MG63 (cell line): ENCODE measurements at regions not wholly inside any gene's neighbourhood (a gene's known extent, or its start where the extent isn't known, plus 50 kb on each side); places are given as distances from the start of the nearest gene placed in this dataset.

Experiments
- DNase-seq: peaks from one replicate; pipeline ENCODE4 v3.0.0-alpha.2; 2020
- H3K27me3 ChIP-seq: fragments of 250-450 bp; sonication (Bioruptor Pico); 2 replicates; pipeline ENCODE4 v1.5.1; 2020; ENCODE audit warnings: mild to moderate bottlenecking, moderate library complexity
- H3K36me3 ChIP-seq: fragments of 250-450 bp; sonication (Bioruptor Pico); 2 replicates; pipeline ENCODE4 v1.5.1; 2020; ENCODE audit warnings: mild to moderate bottlenecking, moderate library complexity
- H3K4me3 ChIP-seq: fragments of 250-450 bp; sonication (Bioruptor Pico); 2 replicates; pipeline ENCODE4 v1.5.1; 2020; ENCODE audit warnings: mild to moderate bottlenecking, moderate library complexity
- H3K9me3 ChIP-seq: fragments of 250-450 bp; sonication (Bioruptor Pico); 2 replicates; pipeline ENCODE4 v1.5.1; 2020; ENCODE audit warnings: mild to moderate bottlenecking, moderate library complexity

DNA sequence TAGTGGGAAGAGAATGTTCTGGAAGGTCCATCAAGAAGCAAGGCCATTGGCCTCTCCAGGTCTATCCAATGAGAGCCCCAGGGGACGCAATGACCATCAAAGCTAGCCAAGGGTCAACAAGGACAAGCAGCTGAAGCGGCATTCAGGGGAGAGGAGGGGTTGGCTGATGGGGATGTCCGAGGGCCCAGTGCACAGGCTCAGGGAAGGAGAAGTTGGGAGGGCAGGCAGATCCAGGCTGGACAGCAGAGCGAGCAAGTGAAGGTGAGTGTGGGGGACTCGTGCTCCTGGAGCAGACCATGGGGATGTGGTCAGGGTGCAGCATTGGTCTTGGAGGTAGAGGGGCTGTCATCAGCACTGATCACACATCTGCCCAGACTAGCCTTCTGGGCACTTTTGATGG lies 275.4 kb upstream of the TCERG1L start:
- DNase-seq: no peak
- no peaks in the 10 kb centered on the region for H3K9me3 ChIP-seq
- H3K27me3 ChIP-seq: no peaks in the 10 kb centered on the region; the same call in 1 of the 2 replicates
- no peaks in the 10 kb centered on the region for H3K36me3 ChIP-seq
- no peak overlapping the region for H3K4me3 ChIP-seq

DNA sequence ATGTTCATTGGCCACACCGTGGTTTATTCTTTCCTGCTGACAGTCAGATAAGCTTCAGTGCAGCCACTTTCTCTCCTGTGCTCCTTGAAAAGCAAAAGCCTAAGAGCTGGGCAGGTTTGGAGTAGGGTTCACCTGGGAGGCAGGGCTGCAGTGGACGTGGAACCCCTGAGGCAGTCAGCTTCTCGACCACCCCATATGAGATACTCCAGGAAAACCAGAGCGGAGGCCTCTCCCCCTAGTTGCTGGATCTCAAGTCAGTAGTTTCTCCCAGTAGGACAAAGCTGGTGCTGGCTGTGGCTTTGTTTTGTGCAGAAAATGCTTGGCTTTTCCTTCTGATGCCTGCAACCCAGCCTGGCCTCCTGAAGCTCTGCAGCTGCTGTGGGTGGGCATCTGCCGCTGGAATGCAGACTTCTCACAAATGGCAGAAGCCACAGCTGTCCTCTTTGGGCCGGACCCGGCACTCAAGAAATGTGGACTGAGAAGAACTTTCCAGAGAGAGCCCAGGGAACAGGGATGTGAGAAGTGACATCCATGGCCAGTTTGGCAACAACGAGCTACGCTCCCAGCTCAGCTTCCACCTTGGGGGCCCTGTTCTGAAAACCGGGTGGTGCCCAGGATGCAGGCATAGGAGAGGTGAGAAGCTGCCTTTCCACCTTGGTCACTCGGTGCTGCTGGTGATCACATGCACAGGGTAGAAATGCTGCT lies 276.6 kb upstream of the TCERG1L start:
- H3K9me3 ChIP-seq: no peaks in the 10 kb centered on the region
- no peak overlapping the region for H3K4me3 ChIP-seq
- no peak for DNase-seq
- no peaks in the 10 kb centered on the region for H3K27me3 ChIP-seq
- no peaks in the 10 kb centered on the region for H3K36me3 ChIP-seq

DNA sequence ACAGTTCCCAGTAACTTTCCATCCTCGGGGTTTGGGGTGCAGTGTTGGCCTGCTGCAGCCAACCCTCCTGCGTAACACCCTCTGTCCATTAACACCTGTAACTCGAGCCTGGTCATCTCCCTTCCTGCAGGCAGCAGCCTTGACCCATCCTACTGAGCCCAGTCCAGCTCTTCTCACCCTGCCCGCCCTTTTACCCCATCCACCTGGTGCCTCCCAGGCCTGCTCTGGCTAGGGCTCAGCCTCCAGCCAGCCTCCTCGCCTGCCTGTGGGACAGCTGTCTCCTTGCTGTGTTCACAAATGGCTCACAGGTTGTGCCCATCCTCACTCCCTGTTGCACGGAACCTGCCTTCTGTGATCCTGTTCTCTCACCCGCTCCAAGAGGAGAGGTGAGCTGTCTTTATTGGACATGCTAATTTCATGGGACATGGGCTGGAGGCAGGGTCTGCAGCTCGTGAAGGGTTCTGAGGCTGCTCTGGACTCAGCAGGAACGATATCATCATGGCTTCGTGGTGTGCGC lies 277.2 kb upstream of the TCERG1L start:
- Histone ChIP-seq H3K9me3 (no peaks in the 10 kb centered on the region), H3K27me3 (no peaks in the 10 kb centered on the region), H3K36me3 (no peaks in the 10 kb centered on the region), H3K4me3 (no peak overlapping the region)
- DNase-seq: no peak

DNA sequence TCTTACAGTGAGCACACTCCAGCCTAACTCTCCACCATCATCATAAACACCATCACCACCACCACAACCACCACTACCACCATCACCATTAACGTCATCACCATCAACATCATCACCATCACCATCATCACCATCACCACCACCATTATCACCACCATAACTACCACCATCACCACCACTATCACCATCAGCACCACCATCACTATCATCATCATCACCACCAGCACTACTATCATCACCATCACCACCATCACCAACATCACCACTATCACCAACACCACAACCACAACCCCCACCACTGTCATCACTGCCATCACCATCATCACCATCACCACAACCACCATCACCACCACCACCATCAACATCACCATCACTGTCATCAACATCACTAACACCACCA lies 279.0 kb upstream of the TCERG1L start:
- no peaks in the 10 kb centered on the region for H3K27me3 ChIP-seq
- DNase-seq: no peak
- H3K4me3 ChIP-seq: no peak overlapping the region
- H3K9me3 ChIP-seq: no peaks in the 10 kb centered on the region
- H3K36me3 ChIP-seq: no peaks in the 10 kb centered on the region

DNA sequence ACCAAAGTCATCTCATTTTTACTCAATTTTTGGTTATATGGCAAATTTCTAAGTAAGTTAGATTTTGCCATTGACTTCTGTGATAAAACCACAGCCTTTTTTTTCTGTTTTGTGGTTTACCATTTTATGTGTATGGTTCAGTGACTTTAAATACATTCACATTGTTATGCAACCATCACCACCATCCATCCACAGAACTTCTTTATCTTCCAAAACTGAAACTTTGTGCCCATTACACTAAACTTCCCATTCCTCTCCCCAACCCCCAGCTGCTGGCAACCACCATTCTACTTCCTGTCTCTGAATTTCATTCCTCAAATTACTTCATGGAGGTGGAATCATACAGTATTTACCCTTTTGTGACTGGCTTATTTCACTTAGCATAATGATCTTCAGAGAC lies 280.4 kb upstream of the TCERG1L start:
- no peak for DNase-seq
- Histone ChIP-seq H3K4me3 (no peak overlapping the region), H3K9me3 (no peaks in the 10 kb centered on the region), H3K36me3 (no peaks in the 10 kb centered on the region), H3K27me3 (no peaks in the 10 kb centered on the region)

DNA sequence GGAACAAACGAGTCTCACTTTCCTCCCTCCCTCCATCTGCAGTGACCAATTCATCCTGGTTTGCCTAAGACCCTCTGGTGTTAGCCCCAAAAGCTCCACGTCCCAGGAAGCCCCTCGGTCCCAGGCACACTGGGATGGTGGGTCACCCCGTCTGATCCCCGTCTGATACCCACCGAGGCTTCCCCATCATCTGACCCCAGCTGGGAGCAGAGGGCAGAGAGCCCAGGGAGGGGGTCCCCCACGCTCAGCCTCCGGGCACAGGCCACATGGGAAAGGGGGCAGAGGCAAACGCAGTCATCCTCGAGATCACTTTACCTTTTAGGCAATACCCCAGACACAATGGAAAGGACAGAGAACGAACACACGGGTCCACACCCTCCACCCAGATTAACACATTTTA lies 291.6 kb upstream of the PPP2R2D start:
- no peak for DNase-seq
- no peaks in the 10 kb centered on the region for H3K9me3 ChIP-seq
- no peak overlapping the region for H3K4me3 ChIP-seq
- H3K27me3 ChIP-seq: 0 out of 2 replicates have a peak, but pooled peaks cover 3% of the 10 kb centered on the region
- H3K36me3 ChIP-seq: no peaks in the 10 kb centered on the region

DNA sequence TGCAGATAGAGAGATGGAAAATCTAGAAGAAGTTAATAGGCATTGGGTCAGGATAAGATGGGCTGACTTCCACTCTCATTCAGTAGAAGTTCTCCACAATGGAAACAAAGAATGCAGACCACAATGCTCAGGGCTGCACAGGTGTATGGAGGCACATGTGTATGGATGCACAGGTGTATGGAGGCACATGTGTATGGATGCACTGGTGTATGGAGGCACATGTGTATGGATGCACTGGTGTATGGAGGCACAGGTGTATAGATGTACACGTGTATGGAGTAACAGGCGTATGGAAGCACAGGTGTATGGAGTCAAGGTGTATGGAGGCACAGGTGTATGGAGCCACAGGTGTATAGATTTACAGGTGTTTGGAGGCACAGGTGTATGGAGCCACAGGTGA lies 285.7 kb upstream of the PPP2R2D start:
- H3K9me3 ChIP-seq: no peaks in the 10 kb centered on the region
- DNase-seq: no peak
- H3K27me3 ChIP-seq: 0 out of 2 replicates have a peak, but pooled peaks cover 3% of the 10 kb centered on the region
- no peaks in the 10 kb centered on the region for H3K36me3 ChIP-seq
- no peak overlapping the region for H3K4me3 ChIP-seq

DNA sequence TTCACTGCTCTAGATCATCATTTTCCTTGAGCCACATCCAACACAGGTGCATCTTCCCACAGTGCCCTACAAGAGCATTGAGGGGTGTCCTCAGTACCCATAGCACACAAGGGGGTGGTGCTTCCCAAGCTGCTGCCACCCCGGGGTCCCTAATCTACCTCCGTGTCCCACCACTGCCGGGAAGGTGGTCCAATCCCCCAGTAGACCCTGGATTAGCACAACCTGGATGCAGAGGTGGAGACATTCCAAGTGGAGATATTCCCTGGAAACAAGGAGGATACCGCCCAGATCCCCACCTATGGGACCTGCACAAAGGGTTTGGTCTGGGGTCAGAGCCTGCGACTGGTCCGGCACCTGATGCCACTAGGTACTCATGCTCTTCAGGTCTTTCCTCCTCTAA lies 284.8 kb upstream of the PPP2R2D start:
- Histone ChIP-seq H3K36me3 (no peaks in the 10 kb centered on the region), H3K9me3 (no peaks in the 10 kb centered on the region), H3K4me3 (no peak overlapping the region), H3K27me3 (0 out of 2 replicates have a peak, but pooled peaks cover 3% of the 10 kb centered on the region)
- no peak for DNase-seq

DNA sequence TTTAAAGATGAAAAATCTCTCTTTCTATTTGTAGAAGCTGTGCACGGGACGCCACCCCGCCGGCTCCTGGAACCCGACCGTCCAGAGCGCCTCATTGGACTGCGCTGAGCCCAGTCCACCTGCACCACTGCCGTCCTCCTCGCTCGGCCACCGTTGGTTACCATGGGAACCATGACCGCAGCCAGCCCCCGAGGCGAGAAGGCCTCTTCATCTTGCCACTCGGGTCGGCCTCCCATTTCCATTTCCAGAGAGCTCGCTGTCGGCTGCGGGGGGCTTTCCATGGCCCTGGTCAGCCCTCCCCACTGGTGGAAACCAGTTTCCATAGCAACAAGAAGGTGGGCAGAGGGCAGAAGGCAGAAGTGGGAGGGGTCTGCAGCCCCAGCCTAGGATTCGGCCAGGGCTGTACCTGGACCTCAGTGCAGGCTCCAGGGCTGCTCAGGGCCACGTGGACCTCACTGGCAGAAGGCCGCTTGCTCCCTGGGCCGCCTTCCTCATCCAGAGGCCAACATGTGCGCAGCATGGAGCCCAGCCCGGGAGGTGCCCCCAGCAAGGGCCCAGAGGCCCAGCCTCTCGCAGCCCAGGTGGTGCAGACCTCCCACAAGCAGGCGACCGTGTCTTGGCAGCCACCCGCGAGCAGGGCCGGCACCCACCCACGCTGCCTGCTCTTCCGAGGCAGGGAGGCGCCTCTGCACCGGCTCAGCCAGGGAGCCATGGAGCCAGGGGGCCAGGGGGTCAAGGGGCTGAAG lies 283.5 kb upstream of the PPP2R2D start:
- no peaks in the 10 kb centered on the region for H3K9me3 ChIP-seq
- 0 out of 2 replicates have a peak, but pooled peaks cover 3% of the 10 kb centered on the region for H3K27me3 ChIP-seq
- no peak overlapping the region for H3K4me3 ChIP-seq
- no peak for DNase-seq
- no peaks in the 10 kb centered on the region for H3K36me3 ChIP-seq

DNA sequence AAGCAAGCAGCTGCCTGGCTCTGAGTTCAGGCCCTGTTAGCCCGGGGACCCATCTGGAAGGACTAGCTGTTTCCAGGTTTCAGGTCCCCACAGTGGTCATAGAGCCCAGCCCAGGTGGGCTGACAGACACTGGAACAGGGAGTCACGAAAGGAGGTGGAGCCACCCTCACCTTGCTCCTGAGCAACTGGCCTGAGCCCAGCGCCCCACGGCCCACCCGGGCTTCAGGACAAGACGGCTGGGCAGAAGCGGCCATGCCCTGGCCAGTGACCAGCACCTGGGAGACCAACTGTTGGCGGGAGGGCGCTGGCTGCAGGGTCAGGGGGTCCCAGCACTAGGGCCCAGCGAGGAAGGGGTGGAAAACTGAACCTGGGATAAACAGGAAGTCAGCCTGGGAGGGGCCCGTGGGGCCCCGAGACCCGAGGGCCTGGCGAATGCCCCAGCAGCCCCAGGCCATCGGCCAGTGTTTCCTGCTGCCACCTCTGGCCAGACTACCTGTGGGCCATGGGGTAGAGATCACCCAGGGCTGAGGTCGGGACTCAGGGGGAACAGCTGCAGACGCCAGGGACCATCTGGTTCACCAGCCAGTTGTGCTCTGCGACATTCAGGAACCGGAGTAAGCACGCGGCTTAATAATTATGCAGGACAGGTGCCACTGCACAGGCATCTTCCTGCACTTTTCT lies 282.1 kb upstream of the PPP2R2D start:
- Histone ChIP-seq H3K9me3 (no peaks in the 10 kb centered on the region), H3K4me3 (no peak overlapping the region), H3K36me3 (no peaks in the 10 kb centered on the region), H3K27me3 (no peaks in the 10 kb centered on the region)
- no peak for DNase-seq

DNA sequence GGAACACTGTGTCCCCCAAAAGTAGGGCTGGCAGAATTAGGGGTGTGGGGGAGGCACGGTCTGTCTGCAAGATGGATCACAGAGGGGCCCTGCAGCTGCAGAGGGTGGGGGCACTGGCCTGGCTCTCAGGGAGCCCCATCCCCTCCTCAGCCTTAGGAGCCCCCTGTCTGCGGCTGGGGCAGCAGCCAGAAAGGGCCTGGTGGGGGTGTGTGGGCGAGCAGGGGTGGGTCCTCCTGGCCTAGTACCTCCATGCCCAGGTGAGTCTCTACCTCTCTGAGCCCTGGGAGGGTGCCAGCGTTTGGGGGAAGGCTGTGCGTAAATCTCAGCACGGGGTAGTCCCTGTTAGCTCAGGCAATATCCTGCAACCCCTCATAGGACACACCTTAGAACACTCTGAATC lies 280.5 kb upstream of the PPP2R2D start:
- no peak for DNase-seq
- Histone ChIP-seq H3K27me3 (no peaks in the 10 kb centered on the region), H3K4me3 (no peak overlapping the region), H3K9me3 (no peaks in the 10 kb centered on the region), H3K36me3 (no peaks in the 10 kb centered on the region)

DNA sequence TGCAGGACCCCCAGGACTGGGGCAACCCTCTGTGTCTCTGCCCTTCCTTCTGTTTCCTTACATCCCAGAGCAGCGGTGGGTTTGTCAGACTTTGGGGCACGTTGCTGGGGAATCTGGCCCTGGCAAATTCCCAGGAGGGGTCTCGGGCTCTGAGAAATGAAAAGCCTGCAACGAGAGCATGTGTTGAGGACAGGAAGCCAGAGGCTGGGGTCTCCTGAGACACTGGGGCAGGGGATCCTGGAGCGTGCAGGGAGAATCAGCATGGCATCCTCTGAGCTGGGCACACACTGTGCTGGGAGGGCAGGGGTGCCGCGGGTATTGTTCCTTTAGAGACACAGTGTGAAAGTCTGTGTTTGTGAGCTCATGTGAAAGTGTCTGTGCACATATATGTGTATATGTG lies 279.9 kb upstream of the PPP2R2D start:
- Histone ChIP-seq H3K27me3 (no peaks in the 10 kb centered on the region), H3K36me3 (no peaks in the 10 kb centered on the region), H3K4me3 (no peak overlapping the region), H3K9me3 (no peaks in the 10 kb centered on the region)
- DNase-seq: no peak

DNA sequence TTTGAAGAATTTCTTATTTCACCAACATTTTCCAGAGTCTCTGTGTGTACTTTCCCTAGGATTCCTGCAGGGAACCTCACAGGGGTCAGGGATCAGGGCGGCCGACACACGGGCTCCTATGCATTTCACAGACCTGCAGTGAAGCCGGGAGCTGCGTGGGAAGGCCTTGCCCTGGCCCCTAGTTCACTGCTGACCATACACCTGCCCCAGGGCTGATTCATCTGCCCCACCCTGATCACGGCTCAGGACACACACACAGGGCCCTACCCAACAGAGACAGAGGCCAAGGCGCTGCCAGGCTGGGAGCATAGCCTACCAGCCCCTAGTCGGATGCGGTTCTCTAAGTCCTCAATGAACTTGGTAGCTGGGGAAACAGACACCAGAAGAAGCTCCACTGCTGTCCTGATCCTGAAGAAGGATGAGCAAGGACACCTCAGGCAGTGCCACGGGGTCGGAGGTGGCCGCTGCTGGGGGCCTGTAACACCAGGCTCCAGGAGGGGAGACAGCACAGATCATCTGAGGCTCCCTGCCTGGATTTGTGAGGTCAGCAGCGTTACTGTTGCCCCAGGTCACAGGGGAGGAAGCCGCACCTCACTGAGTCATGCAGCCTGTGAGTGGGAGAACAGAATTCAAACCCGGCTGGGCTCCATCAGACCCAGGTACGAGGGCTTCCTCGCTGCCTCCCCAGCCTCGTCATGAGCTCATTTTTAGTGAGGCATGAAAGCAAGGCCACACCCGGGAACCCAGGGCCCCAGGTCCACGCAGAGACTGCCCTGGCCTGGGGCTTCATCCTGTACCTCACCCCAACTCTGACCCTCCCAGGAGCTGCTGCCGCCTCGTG lies 278.8 kb upstream of the PPP2R2D start:
- H3K9me3 ChIP-seq: no peaks in the 10 kb centered on the region

DNA sequence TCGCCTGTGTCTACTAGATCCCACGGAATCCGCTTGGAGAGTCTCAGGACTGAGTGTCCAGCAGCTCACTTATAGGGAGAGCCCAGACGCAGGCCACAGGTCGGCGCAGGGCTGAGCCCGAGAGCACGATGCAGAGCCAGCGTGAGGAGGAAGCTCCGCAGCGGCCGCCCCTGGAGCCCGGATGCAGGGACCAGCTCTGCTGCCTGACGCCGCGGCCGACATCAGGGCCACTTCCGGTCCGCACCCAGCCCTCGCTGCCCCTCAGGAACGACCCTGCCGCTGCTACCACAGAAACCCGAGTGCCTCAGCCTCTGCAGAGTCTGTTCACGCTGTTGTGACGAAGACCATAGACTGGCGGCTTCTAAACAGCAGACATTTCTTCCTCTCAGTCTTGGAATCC lies 275.8 kb upstream of the PPP2R2D start:
- Histone ChIP-seq H3K9me3 (no peaks in the 10 kb centered on the region), H3K4me3 (no peak overlapping the region)

More for the DNA sequence above, 278.8 kb upstream of the PPP2R2D start:
- no peak for DNase-seq
- Histone ChIP-seq H3K27me3 (no peaks in the 10 kb centered on the region), H3K4me3 (no peak overlapping the region), H3K36me3 (no peaks in the 10 kb centered on the region)

DNA sequence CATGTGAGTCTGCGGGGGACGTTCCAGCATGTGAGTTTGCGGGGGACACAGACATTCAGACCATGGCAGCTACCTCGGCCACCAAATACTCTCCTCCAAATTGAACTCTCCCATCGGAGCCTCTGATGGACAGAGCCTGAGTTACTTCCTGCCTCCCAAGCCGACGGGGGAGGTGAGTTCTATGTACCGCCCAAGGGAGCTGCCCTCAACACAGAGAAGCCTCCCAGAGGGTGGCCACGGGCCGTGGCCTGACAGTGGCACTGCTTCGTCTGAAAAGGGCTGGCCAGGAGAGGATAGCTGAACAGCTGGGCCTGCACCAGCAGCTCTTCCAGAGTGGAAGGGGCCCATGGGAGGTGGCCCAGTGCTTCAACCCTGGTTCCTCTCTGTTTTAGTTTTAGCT lies 274.5 kb upstream of the PPP2R2D start:
- DNase-seq: no peak
- no peaks in the 10 kb centered on the region for H3K36me3 ChIP-seq
- H3K9me3 ChIP-seq: no peaks in the 10 kb centered on the region
- H3K27me3 ChIP-seq: no peaks in the 10 kb centered on the region
- no peak overlapping the region for H3K4me3 ChIP-seq

More for the DNA sequence above, 275.8 kb upstream of the PPP2R2D start:
- no peaks in the 10 kb centered on the region for H3K27me3 ChIP-seq
- no peak for DNase-seq
- no peaks in the 10 kb centered on the region for H3K36me3 ChIP-seq

DNA sequence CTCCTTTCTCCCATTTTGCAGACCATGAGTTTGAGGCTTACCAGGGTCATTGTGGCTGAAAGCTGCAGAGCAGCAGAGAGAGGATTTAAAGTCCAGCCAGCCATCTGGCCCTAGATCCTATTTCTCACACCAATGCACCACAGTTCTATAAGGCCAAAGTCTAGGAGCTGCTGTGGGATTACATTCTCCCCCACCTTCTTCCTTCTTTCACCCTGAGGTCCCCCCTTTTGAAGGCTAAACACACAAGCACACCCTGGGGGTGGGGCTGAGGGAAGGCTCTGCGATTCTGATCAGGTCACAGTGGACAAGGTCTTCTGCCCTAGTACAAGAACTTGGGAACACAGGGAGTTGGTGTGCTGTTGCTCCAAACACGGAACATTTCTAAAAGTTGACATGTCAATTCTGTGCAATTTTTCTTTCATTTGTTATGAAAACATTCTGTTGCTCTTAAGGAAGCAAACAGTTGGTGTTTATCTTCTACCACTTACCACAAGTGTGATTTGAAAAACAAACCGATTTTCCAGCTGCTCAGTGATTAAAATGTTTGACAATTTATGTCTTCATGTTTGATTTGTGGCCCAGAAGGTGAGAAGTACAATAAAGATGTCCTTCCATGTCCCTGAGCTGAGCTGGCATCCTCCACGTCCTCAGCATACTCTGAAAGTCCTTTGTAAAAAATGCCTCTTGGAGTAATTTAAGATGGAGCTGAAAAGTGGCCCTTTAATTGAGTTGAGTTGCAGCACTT lies 271.6 kb upstream of the PPP2R2D start:
- Histone ChIP-seq H3K27me3 (no peaks in the 10 kb centered on the region), H3K36me3 (no peaks in the 10 kb centered on the region), H3K4me3 (no peak overlapping the region), H3K9me3 (no peaks in the 10 kb centered on the region)
- DNase-seq: no peak
